GM10266 (cell line): ENCODE measurements at regions not wholly inside any gene's neighbourhood (a gene's known extent, or its start where the extent isn't known, plus 50 kb on each side); places are given as distances from the start of the nearest gene placed in this dataset.

ENCODE experiments used
- DNase-seq: peaks from one replicate; pipeline ENCODE4 v3.0.0; 2012; ENCODE audit errors: extremely low spot score
- CTCF ChIP-seq: IDR thresholded peaks from 2 replicates; pipeline ENCODE4 v1.5.1; 2012; ENCODE audit warnings: mild to moderate bottlenecking, low read depth; ENCODE audit not compliant: control insufficient read depth, insufficient read depth; ENCODE audit errors: missing control alignments

GRCh38 chr3:116981089-116981488 is 271.5 kb downstream of the TUSC7 start:
- no peak for TF ChIP-seq CTCF

GRCh38 chr3:116984301-116984700 is 274.7 kb downstream of the TUSC7 start:
- no peak for DNase-seq
- TF ChIP-seq CTCF, result no peak

More at GRCh38 chr3:116981089-116981488, 271.5 kb downstream of the TUSC7 start:
- DNase-seq, result no peak

GRCh38 chr3:116994351-116994879 is 284.8 kb downstream of the TUSC7 start:
- DNase-seq, result no peak
- no peak for TF ChIP-seq CTCF

- no peak for DNase-seq
- no peak for TF ChIP-seq CTCF
Measured at GRCh38 chr3:117003501-117003900, 293.9 kb downstream of the TUSC7 start.

GRCh38 chr3:117005274-117005673 is 295.7 kb downstream of the TUSC7 start:
- no peak for TF ChIP-seq CTCF
- DNase-seq, result no peak

GRCh38 chr3:117005911-117006522 is 296.4 kb downstream of the TUSC7 start:
- TF ChIP-seq CTCF, result no peak
- DNase-seq, result no peak

- no peak for DNase-seq
- TF ChIP-seq CTCF, result no peak
Measured at GRCh38 chr3:117010318-117010717, 300.7 kb downstream of the TUSC7 start.
